ENCODE measurements at regions not wholly inside any gene's neighbourhood (a gene's known extent, or its start where the extent isn't known, plus 50 kb on each side); places are given as distances from the start of the nearest gene placed in this dataset.
A peak's percentile ranks its signal among the peaks of the same experiment; 100 is the strongest.

DNA sequence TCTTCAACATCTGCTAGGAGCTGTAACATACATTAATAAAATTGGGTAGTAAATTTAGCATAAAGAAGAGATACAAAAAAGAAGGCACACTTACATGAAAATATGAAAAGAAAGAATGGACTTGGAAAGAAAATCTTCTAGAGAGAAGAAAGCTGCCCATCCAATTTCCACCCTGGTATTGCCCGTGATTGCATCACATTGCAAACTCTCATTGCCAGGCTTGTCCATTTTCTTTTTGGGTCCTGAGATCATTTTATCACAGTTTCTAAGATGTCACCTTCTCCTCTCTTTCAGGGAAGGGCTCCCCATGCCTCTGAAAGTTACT lies 321.5 kb downstream of the RND3 start:
- ATAC-seq (peak; percentile 10; the same call in 2 of the 3 replicates), FAIRE-seq (no peak), DNase-seq (ENCODE audit: extremely low read depth in 1 of 4, low spot score in 3 of 4) (no peak)
- WGBS (ENCODE audit: insufficient coverage, low coverage, missing lambda C conversion rate): 24% methylated on average over 1 of the region's 1 CpG
- H3K9me3 ChIP-seq (replicated peaks; ENCODE audit: control insufficient read depth, insufficient read depth, low read depth, low read length): no peaks in the 10 kb centered on the region
- peaks cover 0 to 18% of the 10 kb centered on the region in 2 experiments; a peak in 4 of 5 replicates for H3K4me1 ChIP-seq (replicated peaks in 1 of 2; ENCODE audit: control insufficient read depth in 2 of 2, insufficient read depth in 2 of 2, low read length in 2 of 2)
- in situ Hi-C loops (cut with MboI) (no loop called here), intact Hi-C loops (cut with micrococcal nuclease) (no loop called here)
- POLR2A ChIA-PET: interaction anchor here (0.6 to 1.0 kb wide), 3 partner anchors 16 to 1117 kb away, joined by 3 read pairs; no protein-coding TSS in a partner anchor
- H3K9ac ChIP-seq (ENCODE audit: insufficient read depth in 1 of 2, low read depth in 2 of 2, low read length in 2 of 2): peak overlapping the region in 1 of 2 experiments; percentile 47; a peak in 2 of 4 replicates
- no peaks in the 10 kb centered on the region for H4K20me1 ChIP-seq (replicated peaks; ENCODE audit: control insufficient read depth, insufficient read depth, low read length)
- peak overlapping the region; percentile 79 for H3K27ac ChIP-seq (ENCODE audit: extremely low read depth, low read depth, low read length)
- no peaks in the 10 kb centered on the region for H3K27me3 ChIP-seq (ENCODE audit: control insufficient read depth in 2 of 2, insufficient read depth in 2 of 2, low read length in 2 of 2)
- H3K4me3 ChIP-seq: no peak overlapping the region
- no peaks in the 10 kb centered on the region for H3K9me1 ChIP-seq (ENCODE audit: control insufficient read depth, insufficient read depth, low read length)
- H3K79me2 ChIP-seq (ENCODE audit: control insufficient read depth, insufficient read depth, low read length): no peaks in the 10 kb centered on the region
- BruUV-seq (replicated peaks): TSS peak; percentile 39
- CTCF ChIA-PET (ENCODE audit: low intra/inter-chr PET ratio): no interaction called here
- H3K4me2 ChIP-seq (ENCODE audit: insufficient read depth, low read length): peak overlapping the region; percentile 16; the same call in 1 of the 2 replicates
- no peaks in the 10 kb centered on the region for H3K36me3 ChIP-seq (ENCODE audit: control insufficient read depth, insufficient read depth, low read length)
- peak overlapping the region; percentile 72 for H2AFZ ChIP-seq (ENCODE audit: low read depth, low read length)
- TF ChIP-seq SREBF2 (CRISPR knock-in tag; IDR thresholded peaks at IDR 0.05) (no peak), ZNF239 (CRISPR knock-in tag; IDR thresholded peaks at IDR 0.05) (0 out of 2 replicates have a peak, but pooled peaks have one; percentile 42), C11orf30 (IDR thresholded peaks at IDR 0.05; ENCODE audit: low read depth) (no peak), ZNF589 (CRISPR knock-in tag; IDR thresholded peaks at IDR 0.05; ENCODE audit: low read depth) (peak; percentile 79; the same call in 1 of the 2 replicates), FOXM1 (IDR thresholded peaks at IDR 0.05; ENCODE audit: low read depth) (no peak), FOXM1 (CRISPR knock-in tag; IDR thresholded peaks at IDR 0.05; ENCODE audit: low read depth) (no peak), NR4A1 (CRISPR knock-in tag; IDR thresholded peaks at IDR 0.05) (no peak), NR4A1 (tag; IDR thresholded peaks at IDR 0.05) (peak; percentile 43; the same call in 1 of the 2 replicates), LEF1 (IDR thresholded peaks at IDR 0.05) (no peak), TCFL5 (CRISPR knock-in tag; conservative IDR thresholded peaks at IDR 0.05) (0 out of 2 replicates have a peak, but pooled peaks have one; percentile 0), RAD21 (CRISPR knock-in tag; conservative IDR thresholded peaks at IDR 0.05 in 1 of 2, IDR thresholded peaks at IDR 0.05 in 1 of 2) (peak in 1 of 2 experiments; percentile 15; a peak in 2 of 4 replicates), ATF7 (IDR thresholded peaks at IDR 0.05) (peak; percentile 63; the same call in 1 of the 2 replicates), FOXK1 (CRISPR knock-in tag; IDR thresholded peaks at IDR 0.05; ENCODE audit: borderline replicate concordance) (no peak), ZSCAN29 (IDR thresholded peaks at IDR 0.05) (no peak), BCL6 (CRISPR knock-in tag; IDR thresholded peaks at IDR 0.05) (peak; percentile 32; the same call in 1 of the 2 replicates), ZNF586 (CRISPR knock-in tag; conservative IDR thresholded peaks at IDR 0.05) (peak; percentile 91), CBX3 (IDR thresholded peaks at IDR 0.05; ENCODE audit: borderline replicate concordance in 1 of 2, low read length in 2 of 2) (no peak)
- TF ChIP-seq, protein P1, sequence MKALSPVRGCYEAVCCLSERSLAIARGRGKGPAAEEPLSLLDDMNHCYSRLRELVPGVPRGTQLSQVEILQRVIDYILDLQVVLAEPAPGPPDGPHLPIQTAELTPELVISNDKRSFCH (CRISPR knock-in tag; IDR thresholded peaks at IDR 0.05): 0 out of 2 replicates have a peak, but pooled peaks have one; percentile 7
- TF ChIP-seq, protein P1 (tag; IDR thresholded peaks at IDR 0.05): no peak
- TF ChIP-seq, protein P2, sequence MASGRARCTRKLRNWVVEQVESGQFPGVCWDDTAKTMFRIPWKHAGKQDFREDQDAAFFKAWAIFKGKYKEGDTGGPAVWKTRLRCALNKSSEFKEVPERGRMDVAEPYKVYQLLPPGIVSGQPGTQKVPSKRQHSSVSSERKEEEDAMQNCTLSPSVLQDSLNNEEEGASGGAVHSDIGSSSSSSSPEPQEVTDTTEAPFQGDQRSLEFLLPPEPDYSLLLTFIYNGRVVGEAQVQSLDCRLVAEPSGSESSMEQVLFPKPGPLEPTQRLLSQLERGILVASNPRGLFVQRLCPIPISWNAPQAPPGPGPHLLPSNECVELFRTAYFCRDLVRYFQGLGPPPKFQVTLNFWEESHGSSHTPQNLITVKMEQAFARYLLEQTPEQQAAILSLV (tag; IDR thresholded peaks at IDR 0.05): peak; percentile 73; the same call in 1 of the 2 replicates
- TF ChIP-seq, protein P3, sequence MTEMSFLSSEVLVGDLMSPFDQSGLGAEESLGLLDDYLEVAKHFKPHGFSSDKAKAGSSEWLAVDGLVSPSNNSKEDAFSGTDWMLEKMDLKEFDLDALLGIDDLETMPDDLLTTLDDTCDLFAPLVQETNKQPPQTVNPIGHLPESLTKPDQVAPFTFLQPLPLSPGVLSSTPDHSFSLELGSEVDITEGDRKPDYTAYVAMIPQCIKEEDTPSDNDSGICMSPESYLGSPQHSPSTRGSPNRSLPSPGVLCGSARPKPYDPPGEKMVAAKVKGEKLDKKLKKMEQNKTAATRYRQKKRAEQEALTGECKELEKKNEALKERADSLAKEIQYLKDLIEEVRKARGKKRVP (CRISPR knock-in tag; IDR thresholded peaks at IDR 0.05): peak; percentile 98
- TF ChIP-seq, protein P4, sequence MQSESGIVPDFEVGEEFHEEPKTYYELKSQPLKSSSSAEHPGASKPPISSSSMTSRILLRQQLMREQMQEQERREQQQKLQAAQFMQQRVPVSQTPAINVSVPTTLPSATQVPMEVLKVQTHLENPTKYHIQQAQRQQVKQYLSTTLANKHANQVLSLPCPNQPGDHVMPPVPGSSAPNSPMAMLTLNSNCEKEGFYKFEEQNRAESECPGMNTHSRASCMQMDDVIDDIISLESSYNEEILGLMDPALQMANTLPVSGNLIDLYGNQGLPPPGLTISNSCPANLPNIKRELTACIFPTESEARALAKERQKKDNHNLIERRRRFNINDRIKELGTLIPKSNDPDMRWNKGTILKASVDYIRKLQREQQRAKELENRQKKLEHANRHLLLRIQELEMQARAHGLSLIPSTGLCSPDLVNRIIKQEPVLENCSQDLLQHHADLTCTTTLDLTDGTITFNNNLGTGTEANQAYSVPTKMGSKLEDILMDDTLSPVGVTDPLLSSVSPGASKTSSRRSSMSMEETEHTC (IDR thresholded peaks at IDR 0.05): no peak

All from K562 (cell line).